CD14-positive monocyte (primary cell): ENCODE measurements at regions not wholly inside any gene's neighbourhood (a gene's known extent, or its start where the extent isn't known, plus 50 kb on each side); places are given as distances from the start of the nearest gene placed in this dataset.

ENCODE experiments used
- DNase-seq, 3 donors: peaks; one replicate each; pipeline ENCODE4 v3.0.0-alpha.2; 2011 to 2022
- H2AFZ ChIP-seq: 2 replicates; pipeline ENCODE4 v1.6.0; 2012; ENCODE audit warnings: mild to moderate bottlenecking, low read depth, low read length, inconsistent platforms; ENCODE audit not compliant: insufficient read depth, poor library complexity, severe bottlenecking
- H3K27ac ChIP-seq, 2 donors: 1 replicate in 1 of 2; 2 replicates in 1 of 2; pipeline ENCODE4 v1.5.1; 2012 to 2013; ENCODE audit warnings: low read length in 2 of 2, control low read depth in 1 of 2, inconsistent platforms in 1 of 2, low read depth in 1 of 2, mild to moderate bottlenecking in 1 of 2
- H3K27me3 ChIP-seq, 2 donors: one replicate each; pipeline versions ENCODE4 v1.6.0 to v1.6.1; 2011 to 2013; ENCODE audit warnings: low read length in 2 of 2; ENCODE audit not compliant: control insufficient read depth in 2 of 2, insufficient read depth in 2 of 2
- H3K36me3 ChIP-seq, 2 donors: replicated peaks in 1 of 2; 1 replicate in 1 of 2; 2 replicates in 1 of 2; pipeline versions ENCODE4 v1.5.1 to v1.6.1; 2012 to 2013; ENCODE audit warnings: low read length in 2 of 2, control low read depth in 1 of 2, inconsistent platforms in 1 of 2, mild to moderate bottlenecking in 1 of 2; ENCODE audit not compliant: insufficient read depth in 2 of 2, control insufficient read depth in 1 of 2
- H3K4me1 ChIP-seq, 2 donors: 1 replicate in 1 of 2; 2 replicates in 1 of 2; pipeline versions ENCODE4 v1.5.1 to v1.6.1; 2012 to 2013; ENCODE audit warnings: low read length in 2 of 2, control low read depth in 1 of 2, inconsistent platforms in 1 of 2, mild to moderate bottlenecking in 1 of 2, moderate library complexity in 1 of 2; ENCODE audit not compliant: insufficient read depth in 2 of 2, control insufficient read depth in 1 of 2
- H3K4me2 ChIP-seq: replicated peaks from 2 replicates; pipeline ENCODE3; 2012; ENCODE audit warnings: low read length, moderate library complexity, mild to moderate bottlenecking; ENCODE audit not compliant: poor library complexity, severe bottlenecking; ENCODE audit errors: extremely low read depth
- H3K4me3 ChIP-seq, 3 experiments: fragments of 200-600 bp in 1 of 3; sonication (generic) in 1 of 3; replicated peaks in 1 of 3; 1 replicate in 2 of 3; 2 replicates in 1 of 3; pipeline ENCODE4 v1.5.1; 2011 to 2013; ENCODE audit warnings: low read length in 3 of 3, mild to moderate bottlenecking in 3 of 3, control low read depth in 2 of 3, low read depth in 2 of 3, inconsistent platforms in 1 of 3, moderate library complexity in 1 of 3
- H3K79me2 ChIP-seq: 2 replicates; pipeline ENCODE4 v1.6.0; 2012; ENCODE audit warnings: mild to moderate bottlenecking, control low read depth, inconsistent platforms, low read length, moderate library complexity; ENCODE audit not compliant: insufficient read depth
- H3K9ac ChIP-seq: 2 replicates; pipeline ENCODE4 v1.6.0; 2017; ENCODE audit warnings: low read length, mild to moderate bottlenecking; ENCODE audit not compliant: insufficient read depth, poor library complexity, severe bottlenecking
- H3K9me3 ChIP-seq, 2 donors: replicated peaks in 1 of 2; 1 replicate in 1 of 2; 2 replicates in 1 of 2; pipeline versions ENCODE4 v1.5.1 to v1.6.1; 2012 to 2013; ENCODE audit warnings: low read length in 2 of 2, control low read depth in 1 of 2; ENCODE audit not compliant: control insufficient read depth in 1 of 2, insufficient read depth in 1 of 2
- H4K20me1 ChIP-seq: 2 replicates; pipeline ENCODE4 v1.6.0; 2012; ENCODE audit warnings: mild to moderate bottlenecking, low read length, control low read depth, moderate library complexity; ENCODE audit not compliant: insufficient read depth
- H3K27ac Mint-ChIP-seq, 7 donors: one replicate each; pipeline ENCODE4 v1.8.0; 2020; ENCODE audit warnings: mild to moderate bottlenecking in 7 of 7, mixed read lengths in 7 of 7, moderate library complexity in 6 of 7, inconsistent platforms in 2 of 7
- H3K27me3 Mint-ChIP-seq, 3 donors: one replicate each; pipeline ENCODE4 v1.8.0; 2021 to 2022; ENCODE audit warnings: low read depth in 3 of 3, mild to moderate bottlenecking in 3 of 3, mixed read lengths in 3 of 3, moderate library complexity in 3 of 3, inconsistent platforms in 1 of 3
- H3K36me3 Mint-ChIP-seq, 2 donors: one replicate each; pipeline ENCODE4 v1.8.0; 2020; ENCODE audit warnings: mixed read lengths in 2 of 2, inconsistent platforms in 1 of 2, mild to moderate bottlenecking in 1 of 2
- H3K4me1 Mint-ChIP-seq: one replicate; pipeline ENCODE4 v1.8.0; 2020; ENCODE audit warnings: mild to moderate bottlenecking, mixed read lengths
- H3K4me3 Mint-ChIP-seq, 2 donors: one replicate each; pipeline ENCODE4 v1.8.0; 2020; ENCODE audit warnings: mild to moderate bottlenecking in 2 of 2, mixed read lengths in 2 of 2, moderate library complexity in 1 of 2
- H3K9me3 Mint-ChIP-seq, 7 donors: one replicate each; pipeline ENCODE4 v1.8.0; 2020 to 2022; ENCODE audit warnings: mixed read lengths in 7 of 7, mild to moderate bottlenecking in 6 of 7, moderate library complexity in 6 of 7, inconsistent platforms in 2 of 7
- WGBS: methylation state at CpG from one replicate; pipeline ENCODE4 v1.1.5; 2013; ENCODE audit warnings: missing lambda C conversion rate; ENCODE audit not compliant: insufficient coverage; 5-methylcytosine and 5-hydroxymethylcytosine counted together
- intact Hi-C, 2 donors: fragments of 100-400 bp; cut with micrococcal nuclease; formaldehyde crosslinking; loops; one replicate each; pipeline versions ENCODE4 v1.15.0 to v1.15.1; 2023
- TF ChIP-seq, protein P1 (sequence below): fragments of 200-600 bp; IDR thresholded peaks from one replicate; pipeline ENCODE4 v1.8.0; 2022; ENCODE audit warnings: antibody characterized with exemption, mild to moderate bottlenecking

DNA sequence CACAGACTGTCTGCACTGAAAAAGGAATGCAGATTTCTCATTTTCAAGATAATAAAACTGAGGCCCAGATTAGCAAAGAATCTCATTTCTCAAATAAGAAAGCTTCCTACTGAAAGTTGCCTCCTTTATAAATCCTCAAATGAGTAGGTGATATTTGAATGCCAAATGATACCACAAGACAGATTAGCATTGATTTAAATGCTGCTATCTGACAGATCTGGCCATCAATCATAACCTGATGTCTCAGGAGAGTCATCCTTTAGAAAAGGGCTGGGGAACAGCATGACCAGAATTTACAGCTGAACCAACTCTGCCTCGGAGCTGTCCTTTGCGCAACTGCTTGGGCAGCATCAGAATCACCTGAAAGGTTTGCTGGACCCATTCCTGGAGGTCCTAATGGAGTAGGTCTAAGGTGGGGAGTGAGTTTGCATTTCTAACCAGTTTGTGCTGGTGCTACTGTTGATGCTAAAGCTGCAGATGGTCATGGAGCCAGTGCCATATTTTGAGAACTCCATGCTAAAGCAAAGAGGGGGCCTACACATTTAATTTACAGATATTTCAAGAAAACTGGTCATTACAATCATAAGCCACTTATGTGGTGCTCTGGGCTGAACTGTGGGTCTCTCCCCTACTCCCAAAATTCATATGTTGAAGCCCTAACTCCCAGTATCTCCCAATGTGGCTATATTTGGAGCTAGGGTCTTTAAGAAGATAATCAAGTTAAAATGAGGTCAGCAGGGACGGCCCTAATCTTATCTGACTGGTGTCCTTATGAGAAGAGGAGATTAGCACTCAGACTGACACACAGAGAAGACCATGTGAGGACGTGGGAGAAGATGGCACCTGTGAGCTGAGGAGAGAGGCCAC, 295.5 kb upstream of the JARID2 start:
- Mint-ChIP-seq H3K27me3 (peaks cover 0 to 2% (median 2%) of the 10 kb centered on the region in 3 donors), H3K4me3 (no peak overlapping the region), H3K4me1 (peaks cover 51% of the 10 kb centered on the region), H3K9me3 (peaks cover 0 to 10% (median 6%) of the 10 kb centered on the region in 7 donors), H3K27ac (no peak overlapping the region), H3K36me3 (peaks cover 1 to 6% of the 10 kb centered on the region in 2 donors)
- Histone ChIP-seq H3K4me1 (peaks cover 41 to 46% of the 10 kb centered on the region in 2 donors), H3K27me3 (no peaks in the 10 kb centered on the region), H3K79me2 (no peaks in the 10 kb centered on the region), H4K20me1 (no peaks in the 10 kb centered on the region), H3K4me2 (no peak overlapping the region), H3K9ac (no peak overlapping the region), H3K9me3 (peaks cover 0 to 3% of the 10 kb centered on the region in 2 donors), H2AFZ (no peak overlapping the region), H3K4me3 (no peak overlapping the region), H3K27ac (no peak overlapping the region), H3K36me3 (no peaks in the 10 kb centered on the region)
- intact Hi-C loops: no loop called here
- no peak for DNase-seq
- TF ChIP-seq, protein P1, sequence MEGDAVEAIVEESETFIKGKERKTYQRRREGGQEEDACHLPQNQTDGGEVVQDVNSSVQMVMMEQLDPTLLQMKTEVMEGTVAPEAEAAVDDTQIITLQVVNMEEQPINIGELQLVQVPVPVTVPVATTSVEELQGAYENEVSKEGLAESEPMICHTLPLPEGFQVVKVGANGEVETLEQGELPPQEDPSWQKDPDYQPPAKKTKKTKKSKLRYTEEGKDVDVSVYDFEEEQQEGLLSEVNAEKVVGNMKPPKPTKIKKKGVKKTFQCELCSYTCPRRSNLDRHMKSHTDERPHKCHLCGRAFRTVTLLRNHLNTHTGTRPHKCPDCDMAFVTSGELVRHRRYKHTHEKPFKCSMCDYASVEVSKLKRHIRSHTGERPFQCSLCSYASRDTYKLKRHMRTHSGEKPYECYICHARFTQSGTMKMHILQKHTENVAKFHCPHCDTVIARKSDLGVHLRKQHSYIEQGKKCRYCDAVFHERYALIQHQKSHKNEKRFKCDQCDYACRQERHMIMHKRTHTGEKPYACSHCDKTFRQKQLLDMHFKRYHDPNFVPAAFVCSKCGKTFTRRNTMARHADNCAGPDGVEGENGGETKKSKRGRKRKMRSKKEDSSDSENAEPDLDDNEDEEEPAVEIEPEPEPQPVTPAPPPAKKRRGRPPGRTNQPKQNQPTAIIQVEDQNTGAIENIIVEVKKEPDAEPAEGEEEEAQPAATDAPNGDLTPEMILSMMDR: no peak
- WGBS: 60% methylated on average over 2 of the region's 4 CpGs

DNA sequence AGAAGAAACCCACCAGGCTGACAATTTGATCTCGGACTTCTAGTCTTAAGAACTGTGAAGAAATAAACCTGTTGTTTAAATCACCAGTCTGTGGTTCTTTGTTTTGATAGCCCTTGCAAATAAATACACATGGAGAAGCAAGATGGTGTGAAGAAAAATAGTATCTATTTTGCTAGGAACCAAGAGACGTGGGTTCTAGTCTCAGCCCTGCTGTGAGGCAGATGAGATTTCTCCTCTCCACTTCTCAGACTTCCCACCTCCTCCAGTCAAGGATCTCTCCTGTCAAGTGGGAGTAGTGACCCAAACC, 294.9 kb upstream of the JARID2 start:
- H3K79me2 ChIP-seq: no peaks in the 10 kb centered on the region

More for the DNA sequence above, 294.9 kb upstream of the JARID2 start:
- no peak for DNase-seq
- Histone ChIP-seq H2AFZ (no peak overlapping the region), H3K27me3 (no peaks in the 10 kb centered on the region), H3K4me1 (peaks cover 40 to 46% of the 10 kb centered on the region in 2 donors), H3K4me2 (no peak overlapping the region), H3K9me3 (peaks cover 0 to 3% of the 10 kb centered on the region in 2 donors), H3K9ac (no peak overlapping the region), H3K36me3 (no peaks in the 10 kb centered on the region), H3K4me3 (no peak overlapping the region), H4K20me1 (no peaks in the 10 kb centered on the region), H3K27ac (no peak overlapping the region)
- Mint-ChIP-seq H3K9me3 (peaks cover 0 to 10% (median 7%) of the 10 kb centered on the region in 7 donors), H3K4me3 (no peak overlapping the region), H3K27ac (no peak overlapping the region), H3K4me1 (peaks cover 51% of the 10 kb centered on the region), H3K36me3 (peaks cover 1 to 6% of the 10 kb centered on the region in 2 donors), H3K27me3 (peaks cover 0 to 2% (median 0%) of the 10 kb centered on the region in 3 donors)
- no CpG with 5 or more reads among the region's 2 CpGs for WGBS
- intact Hi-C loops: no loop called here
- TF ChIP-seq, protein P1: no peak
